Lower lobe of right lung (tissue), 2 donors: ENCODE measurements at regions not wholly inside any gene's neighbourhood (a gene's known extent, or its start where the extent isn't known, plus 50 kb on each side); places are given as distances from the start of the nearest gene placed in this dataset.
"Not testable (repeated sequence)": the region's sequence is repeated elsewhere in the genome, so short reads cannot be mapped to it uniquely, and the experiment has no call there.

Experiments used
- ATAC-seq, 2 donors: fragments of 200-7000 bp; cut with Tn5 transposase; one replicate each; pipeline ENCODE4 v1.9.1; 2020 to 2022; ENCODE audit warnings: mild to moderate bottlenecking in 2 of 2, moderate library complexity in 2 of 2
- DNase-seq: peaks from one replicate; pipeline ENCODE4 v3.0.0-alpha.2; 2020
- H3K27ac ChIP-seq: fragments of 200-600 bp; one replicate; pipeline ENCODE4 v1.8.0; 2022
- H3K27me3 ChIP-seq: fragments of 200-600 bp; one replicate; pipeline ENCODE4 v1.8.0; 2022; ENCODE audit warnings: low read depth
- H3K36me3 ChIP-seq: fragments of 200-600 bp; one replicate; pipeline ENCODE4 v1.8.0; 2022; ENCODE audit warnings: mild to moderate bottlenecking
- H3K4me1 ChIP-seq: fragments of 200-600 bp; one replicate; pipeline ENCODE4 v1.8.0; 2022
- H3K4me3 ChIP-seq: fragments of 200-600 bp; one replicate; pipeline ENCODE4 v1.8.0; 2022; ENCODE audit warnings: mild to moderate bottlenecking
- H3K9me3 ChIP-seq: fragments of 200-600 bp; one replicate; pipeline ENCODE4 v1.8.0; 2022
- intact Hi-C: fragments of 100-400 bp; cut with DNase I; formaldehyde crosslinking; loops from one replicate; pipeline ENCODE4 v1.11.0; 2022
- TF ChIP-seq, protein P1 (sequence below): fragments of 200-600 bp; IDR thresholded peaks from one replicate; pipeline ENCODE4 v1.8.0; 2022; ENCODE audit warnings: antibody characterized with exemption, mild to moderate bottlenecking
- donor health status: DM: no; HTN: yes; CAD: no; lungs with severe emphysema.

DNA sequence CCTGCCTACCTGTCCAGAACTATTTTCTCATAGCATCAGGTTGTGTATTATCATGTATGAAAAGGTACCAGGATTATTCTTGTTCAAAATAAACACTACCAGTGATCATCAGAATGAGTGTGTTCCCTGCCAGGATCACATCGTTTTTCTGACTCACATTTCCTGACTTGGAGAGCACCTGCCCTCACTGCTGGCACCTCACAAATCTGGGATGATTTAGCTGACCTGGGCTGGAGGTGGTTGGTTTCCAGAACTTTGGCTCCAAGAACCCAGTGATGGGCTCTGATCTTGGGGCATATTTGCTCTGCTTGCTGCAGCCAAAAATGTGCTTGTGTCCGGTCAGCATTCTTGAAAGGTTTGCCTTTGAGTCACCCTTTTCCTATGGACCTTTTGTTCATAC, 836.3 kb upstream of the ACVR2A start:
- H3K9me3 ChIP-seq, result no peaks in the 10 kb centered on the region
- no peaks in the 10 kb centered on the region for H3K36me3 ChIP-seq
- TF ChIP-seq, protein P1, sequence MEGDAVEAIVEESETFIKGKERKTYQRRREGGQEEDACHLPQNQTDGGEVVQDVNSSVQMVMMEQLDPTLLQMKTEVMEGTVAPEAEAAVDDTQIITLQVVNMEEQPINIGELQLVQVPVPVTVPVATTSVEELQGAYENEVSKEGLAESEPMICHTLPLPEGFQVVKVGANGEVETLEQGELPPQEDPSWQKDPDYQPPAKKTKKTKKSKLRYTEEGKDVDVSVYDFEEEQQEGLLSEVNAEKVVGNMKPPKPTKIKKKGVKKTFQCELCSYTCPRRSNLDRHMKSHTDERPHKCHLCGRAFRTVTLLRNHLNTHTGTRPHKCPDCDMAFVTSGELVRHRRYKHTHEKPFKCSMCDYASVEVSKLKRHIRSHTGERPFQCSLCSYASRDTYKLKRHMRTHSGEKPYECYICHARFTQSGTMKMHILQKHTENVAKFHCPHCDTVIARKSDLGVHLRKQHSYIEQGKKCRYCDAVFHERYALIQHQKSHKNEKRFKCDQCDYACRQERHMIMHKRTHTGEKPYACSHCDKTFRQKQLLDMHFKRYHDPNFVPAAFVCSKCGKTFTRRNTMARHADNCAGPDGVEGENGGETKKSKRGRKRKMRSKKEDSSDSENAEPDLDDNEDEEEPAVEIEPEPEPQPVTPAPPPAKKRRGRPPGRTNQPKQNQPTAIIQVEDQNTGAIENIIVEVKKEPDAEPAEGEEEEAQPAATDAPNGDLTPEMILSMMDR, result no peak
- H3K4me3 ChIP-seq, result no peak overlapping the region
- intact Hi-C loops, result no loop called here
- ATAC-seq (no peak), DNase-seq (no peak)
- H3K27ac ChIP-seq, result no peak overlapping the region
- no peaks in the 10 kb centered on the region for H3K27me3 ChIP-seq
- no peaks in the 10 kb centered on the region for H3K4me1 ChIP-seq

DNA sequence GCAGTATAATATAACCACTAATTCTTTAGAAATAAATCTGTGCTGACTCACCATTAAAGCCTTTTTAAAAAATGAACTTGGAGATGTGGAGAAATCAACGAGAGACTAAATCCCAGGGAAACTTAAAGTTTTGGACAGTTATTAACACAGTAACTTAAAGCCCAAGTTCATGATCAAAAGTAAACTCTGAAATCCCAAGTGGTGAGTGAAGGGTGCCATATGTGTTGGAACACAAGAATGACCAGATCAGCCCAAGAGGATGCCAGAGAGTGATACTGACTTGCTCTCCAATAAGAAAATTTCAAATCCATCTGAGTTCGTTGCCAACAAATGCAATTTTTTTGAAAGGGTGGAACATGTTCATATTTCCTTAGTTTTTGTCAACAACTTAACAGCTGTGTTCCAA, 838.1 kb upstream of the ACVR2A start:
- H3K36me3 ChIP-seq, result no peaks in the 10 kb centered on the region
- no peak for DNase-seq
- intact Hi-C loops, result no loop called here
- H3K9me3 ChIP-seq, result no peaks in the 10 kb centered on the region
- H3K27ac ChIP-seq, result no peak overlapping the region
- TF ChIP-seq, protein P1, result no peak
- no peaks in the 10 kb centered on the region for H3K4me1 ChIP-seq
- no peaks in the 10 kb centered on the region for H3K27me3 ChIP-seq
- H3K4me3 ChIP-seq, result no peak overlapping the region
- ATAC-seq, result peak; percentile 48

DNA sequence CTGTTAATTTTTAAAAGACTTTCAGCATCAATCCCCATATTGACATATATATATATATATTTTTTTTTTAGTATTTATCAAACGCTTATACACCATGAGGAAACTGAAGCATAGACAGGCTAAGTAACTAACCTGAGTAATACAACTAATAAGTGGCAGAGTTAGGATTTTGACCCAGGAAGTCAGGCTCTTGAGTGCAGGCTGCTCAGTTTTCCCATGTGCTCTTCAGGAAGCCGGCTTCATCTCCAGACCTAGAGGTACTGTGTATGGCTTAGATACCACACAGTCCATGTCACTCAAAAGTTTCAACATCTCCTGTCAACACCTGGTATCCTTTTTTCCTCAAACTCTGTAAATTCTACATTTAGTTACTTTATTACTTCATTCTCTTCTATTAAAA, 841.7 kb upstream of the ACVR2A start:
- Histone ChIP-seq H3K4me3 (no peak overlapping the region), H3K4me1 (no peaks in the 10 kb centered on the region), H3K27ac (no peak overlapping the region), H3K27me3 (no peaks in the 10 kb centered on the region), H3K36me3 (no peaks in the 10 kb centered on the region), H3K9me3 (no peaks in the 10 kb centered on the region)
- intact Hi-C loops, result no loop called here
- DNase-seq (no peak), ATAC-seq (no peak)
- TF ChIP-seq, protein P1, result no peak

DNA sequence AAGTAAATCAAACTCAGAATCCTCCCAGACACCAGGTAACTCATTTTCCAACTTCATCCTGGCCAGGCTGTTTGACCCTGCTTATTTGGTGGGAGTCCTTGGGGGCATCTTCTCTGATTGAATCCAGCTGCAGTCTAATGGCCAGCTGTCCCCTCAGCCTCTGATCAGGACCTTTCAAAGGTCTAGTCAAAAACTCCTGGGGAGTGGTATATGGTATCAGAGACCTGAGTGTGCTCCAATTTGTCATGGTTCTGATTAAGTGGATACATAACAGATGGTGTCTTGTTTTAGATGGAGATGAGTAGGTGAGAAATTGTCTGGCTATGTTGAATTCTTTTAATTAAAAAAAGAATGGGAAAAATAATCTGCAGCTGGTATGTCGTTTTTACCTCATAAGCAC, 842.6 kb upstream of the ACVR2A start:
- Histone ChIP-seq H3K9me3 (no peaks in the 10 kb centered on the region), H3K36me3 (no peaks in the 10 kb centered on the region), H3K4me1 (no peaks in the 10 kb centered on the region), H3K27me3 (no peaks in the 10 kb centered on the region), H3K27ac (no peak overlapping the region), H3K4me3 (no peak overlapping the region)
- intact Hi-C loops, result no loop called here
- DNase-seq, result no peak
- ATAC-seq, result no peak
- TF ChIP-seq, protein P1, result no peak

DNA sequence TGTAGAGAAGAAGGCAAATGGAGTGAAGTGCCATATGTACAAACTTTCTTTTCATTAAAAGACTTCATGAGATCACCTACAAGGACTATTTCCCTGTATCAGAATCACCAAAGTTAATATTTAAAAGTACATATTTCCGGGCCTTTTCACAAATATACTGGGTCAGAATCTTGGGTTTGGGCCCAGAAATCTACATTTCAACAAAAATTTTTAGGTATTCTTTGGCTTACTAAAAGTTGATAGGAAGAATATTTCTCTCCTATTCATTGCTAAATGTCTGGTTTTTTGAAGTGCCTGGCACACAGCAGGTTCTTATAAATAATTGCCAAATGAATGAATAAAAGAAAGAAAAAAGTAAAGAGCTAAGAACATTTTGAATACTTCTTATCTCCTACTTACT, 843.8 kb upstream of the ACVR2A start:
- no peaks in the 10 kb centered on the region for H3K36me3 ChIP-seq
- no peaks in the 10 kb centered on the region for H3K4me1 ChIP-seq
- H3K9me3 ChIP-seq, result no peaks in the 10 kb centered on the region
- ATAC-seq, result no peak
- no peak for DNase-seq
- intact Hi-C loops, result no loop called here
- H3K27me3 ChIP-seq, result no peaks in the 10 kb centered on the region
- no peak overlapping the region for H3K27ac ChIP-seq
- TF ChIP-seq, protein P1, result no peak
- no peak overlapping the region for H3K4me3 ChIP-seq

DNA sequence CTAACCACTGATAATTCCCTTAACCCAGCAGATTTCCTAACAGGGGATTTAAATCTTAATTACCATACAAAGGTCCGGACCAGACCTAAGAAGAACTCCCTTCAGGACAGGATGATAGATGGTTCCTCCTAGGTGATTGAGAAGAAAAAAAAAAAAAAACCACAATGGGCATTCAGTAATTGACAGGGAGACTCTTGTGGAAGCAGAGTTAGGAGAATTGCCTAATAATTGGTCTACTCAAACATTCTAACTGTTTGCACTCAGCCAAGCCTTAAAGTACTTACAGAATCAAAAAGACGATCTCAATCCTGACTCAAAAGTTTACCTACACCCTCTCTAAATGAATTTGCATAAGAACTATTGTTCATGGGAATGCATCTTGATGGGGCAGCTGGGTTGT, 844.7 kb upstream of the ACVR2A start:
- ATAC-seq, H3K9me3 ChIP-seq, H3K27ac ChIP-seq, H3K36me3 ChIP-seq, H3K4me1 ChIP-seq, intact Hi-C loops, H3K27me3 ChIP-seq, H3K4me3 ChIP-seq, DNase-seq: not testable (repeated sequence)
